GM18520 (cell line): ENCODE measurements at regions not wholly inside any gene's neighbourhood (a gene's known extent, or its start where the extent isn't known, plus 50 kb on each side); places are given as distances from the start of the nearest gene placed in this dataset.
"Not testable (repeated sequence)": the region's sequence is repeated elsewhere in the genome, so short reads cannot be mapped to it uniquely, and the experiment has no call there.

Experiments
- ATAC-seq: cut with Tn5 transposase; IDR thresholded peaks from one replicate; pipeline ENCODE4 v1.9.1; 2021; ENCODE audit not compliant: unreplicated experiment

DNA sequence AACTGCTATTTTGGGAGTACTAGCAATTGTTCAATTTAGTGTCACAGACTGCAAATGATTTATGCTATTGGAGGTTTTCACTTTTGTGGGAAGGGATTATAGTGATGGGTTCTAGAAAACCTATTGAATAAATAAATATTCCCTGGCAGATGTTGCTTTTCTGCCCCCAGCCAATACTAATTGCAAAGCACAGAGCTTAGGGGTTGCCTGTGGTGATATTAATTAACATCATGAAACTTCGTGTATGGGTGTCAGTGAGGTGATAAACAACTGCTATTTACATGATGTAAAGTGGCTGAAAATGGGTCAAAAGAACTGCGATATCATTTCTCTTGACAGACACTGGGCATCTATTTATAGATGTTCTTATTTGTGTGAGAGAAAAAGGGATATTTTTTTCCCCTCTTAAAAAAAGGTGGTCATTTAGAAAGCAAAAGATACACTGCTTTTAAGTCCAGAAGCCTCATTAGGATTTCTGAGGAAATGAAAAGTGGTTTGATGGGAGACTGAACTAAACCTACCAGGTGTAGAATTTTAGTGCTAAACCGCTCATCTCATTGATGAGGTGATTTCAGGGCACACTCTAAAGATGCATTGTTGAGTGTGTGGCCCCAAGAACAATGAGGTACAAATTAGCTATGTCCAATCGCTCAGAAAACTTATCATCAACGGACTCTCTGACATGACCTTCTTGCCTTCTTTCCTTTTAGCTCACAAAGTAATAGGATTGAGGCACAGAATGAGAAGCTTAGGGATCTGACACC is 116.7 kb upstream of the CHST9 start:
- ATAC-seq: no peak

GRCh38 chr18:27298214-27298804 is 113.2 kb upstream of the CHST9 start:
- no peak for ATAC-seq

DNA sequence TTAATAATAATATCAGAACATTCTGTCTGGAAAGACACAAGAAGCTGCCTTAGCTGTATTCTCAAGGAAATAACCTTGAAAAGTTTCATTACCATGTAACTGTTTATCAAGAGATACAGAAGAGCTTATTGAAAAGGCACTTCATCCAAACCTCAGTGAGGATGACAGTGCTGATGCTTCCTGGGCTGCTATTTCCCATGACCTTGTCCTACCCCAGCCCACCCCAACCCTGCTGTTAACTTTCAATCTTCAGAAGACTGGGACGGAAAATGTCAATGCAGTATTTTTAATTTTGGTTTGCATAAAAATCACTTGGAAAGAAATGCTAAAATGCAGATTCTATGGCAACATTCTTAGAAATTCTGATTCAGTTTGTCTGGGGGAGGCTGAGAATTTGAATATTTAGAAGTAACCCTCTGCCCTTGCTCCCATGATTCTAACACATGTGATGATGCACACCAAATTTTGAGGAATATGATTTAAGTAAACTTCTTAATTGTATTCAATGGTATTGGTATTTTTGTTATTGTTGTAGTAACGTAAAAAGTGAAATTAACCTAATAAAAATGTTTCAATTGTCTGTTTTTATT is 101.0 kb upstream of the CHST9 start:
- not testable (repeated sequence) for ATAC-seq

DNA sequence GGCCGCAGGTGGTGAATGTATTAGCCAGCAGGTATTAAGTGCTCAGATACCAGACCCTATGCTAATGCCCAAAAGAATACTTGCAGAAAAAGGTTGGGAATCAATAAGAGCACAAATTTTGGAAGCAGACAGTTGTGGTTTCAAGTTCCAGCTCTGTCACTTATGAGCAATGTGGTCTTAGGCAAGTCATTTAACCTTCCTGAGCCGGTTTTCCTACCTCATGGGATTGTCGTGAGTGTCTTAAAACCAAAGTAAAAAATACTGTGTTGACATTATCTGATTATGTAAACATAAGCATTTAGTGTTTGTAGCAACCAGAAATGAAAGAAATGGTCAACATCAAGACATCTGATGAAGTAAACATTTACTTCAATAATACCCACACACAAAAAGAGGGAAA is 93.0 kb upstream of the CHST9 start:
- ATAC-seq: no peak

DNA sequence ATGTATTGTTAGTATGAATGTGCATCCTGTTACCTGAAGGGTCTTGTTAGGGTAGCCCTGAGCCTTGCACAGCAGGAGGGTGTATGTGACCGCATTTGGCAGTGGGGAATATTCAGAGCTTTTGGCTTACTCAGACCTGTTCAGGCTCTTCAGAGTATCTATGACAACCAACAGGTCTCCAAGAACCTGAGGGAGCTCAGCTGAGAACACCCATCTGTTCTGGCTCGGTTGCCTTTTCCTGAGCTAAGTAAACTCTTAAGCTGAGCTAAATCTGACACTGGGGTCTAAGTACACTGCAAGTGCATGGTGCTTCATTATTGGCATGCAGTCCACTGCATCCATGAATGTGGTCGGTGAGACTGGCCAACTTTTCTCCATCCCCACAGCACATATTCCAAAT is 92.4 kb upstream of the CHST9 start:
- no peak for ATAC-seq

DNA sequence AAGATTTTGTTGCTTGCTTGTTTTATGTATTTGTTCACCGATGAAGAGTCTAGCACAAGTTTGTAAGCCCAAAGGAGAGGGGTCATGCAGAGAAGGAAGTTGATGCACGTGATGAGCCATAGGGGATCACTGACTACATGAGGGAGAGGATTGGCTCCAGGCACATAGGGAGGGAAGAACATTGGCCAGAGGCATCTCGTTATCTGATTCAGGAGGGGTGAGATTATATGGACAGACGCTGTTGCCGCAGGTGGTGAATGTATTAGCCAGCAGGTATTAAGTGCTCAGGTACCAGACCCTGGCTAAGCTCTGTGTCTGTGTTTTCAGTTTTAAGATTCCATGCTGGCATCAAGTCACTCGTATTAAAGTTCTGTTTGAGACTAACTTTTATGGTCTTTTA is 91.8 kb upstream of the CHST9 start:
- no peak for ATAC-seq

DNA sequence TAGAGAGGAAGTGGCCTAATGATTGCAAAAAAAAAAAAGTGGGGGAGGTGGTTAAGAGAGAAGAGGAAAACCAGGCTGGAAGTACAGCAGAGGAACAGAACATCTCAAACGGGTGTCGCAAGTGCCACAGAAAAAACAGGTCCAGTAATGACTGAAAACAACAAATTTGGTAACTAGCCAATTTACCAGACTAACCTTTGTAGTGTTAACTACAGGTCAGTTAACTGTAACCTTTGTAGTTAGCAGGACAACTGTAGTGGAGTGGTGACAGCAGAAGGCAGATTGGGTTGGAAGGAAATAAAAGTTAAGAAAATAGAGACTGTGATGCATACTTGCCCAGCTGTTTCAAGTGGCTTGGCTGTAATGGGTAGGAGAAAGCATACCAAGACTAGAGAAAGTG is 91.4 kb upstream of the CHST9 start:
- ATAC-seq: no peak

- ATAC-seq: no peak
Measured at GRCh38 chr18:27274901-27275300, 89.8 kb upstream of the CHST9 start.

GRCh38 chr18:27270508-27270907 is 85.4 kb upstream of the CHST9 start:
- no peak for ATAC-seq

DNA sequence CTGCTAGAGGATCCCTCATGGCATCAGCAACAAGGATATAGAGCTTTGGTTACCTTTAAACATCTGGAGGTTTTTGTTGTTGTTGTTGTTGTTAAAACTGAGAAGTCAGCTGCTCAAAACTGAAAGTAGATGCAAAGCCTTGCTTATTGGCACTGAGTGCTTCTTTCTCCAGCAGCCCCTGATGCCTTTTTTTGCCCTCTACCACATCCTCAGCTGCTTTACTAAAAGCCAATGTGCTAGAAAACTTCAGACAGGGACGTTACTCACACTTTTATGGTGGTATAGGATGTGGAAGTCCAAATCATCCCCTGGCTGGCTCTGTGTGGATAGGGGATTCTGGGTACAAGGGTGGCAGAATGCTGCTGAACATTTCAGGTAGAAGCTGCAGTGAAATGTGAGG is 78.3 kb upstream of the CHST9 start:
- ATAC-seq: no peak

DNA sequence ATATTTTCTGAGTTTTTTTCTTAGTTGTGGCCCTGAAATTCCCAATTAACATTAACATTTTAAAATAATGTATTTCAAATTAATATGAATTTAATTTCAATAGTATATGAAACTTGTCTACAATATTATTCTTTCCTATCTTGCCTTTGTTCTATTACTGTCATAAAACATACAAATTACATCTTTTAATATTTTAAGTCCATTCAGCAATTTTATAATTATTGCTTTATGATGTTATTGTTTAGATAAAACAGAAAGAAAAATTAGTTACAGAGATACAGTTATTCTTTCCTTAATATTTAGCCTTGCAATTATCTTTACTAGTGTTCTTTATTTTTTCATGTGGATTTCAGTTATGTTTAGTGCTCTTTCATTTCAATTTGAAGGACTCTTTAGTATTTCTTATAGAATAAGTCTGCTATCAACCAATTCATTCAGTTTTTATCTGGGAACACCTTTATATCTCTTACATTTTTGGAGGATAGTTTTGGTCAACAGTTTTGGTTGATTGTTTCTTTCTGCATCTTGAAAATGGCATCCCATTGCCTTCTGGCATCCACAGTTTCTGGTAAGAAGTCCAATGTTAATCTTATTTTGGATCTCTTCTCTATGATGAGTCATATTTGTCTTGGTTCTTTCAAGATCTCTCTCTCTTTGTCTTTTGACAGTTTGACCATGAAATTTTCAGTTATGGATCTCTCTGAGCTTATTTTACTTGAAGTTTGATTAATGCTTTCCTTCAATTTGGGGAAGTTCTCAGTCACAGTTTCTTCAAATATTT is 76.9 kb upstream of the CHST9 start:
- ATAC-seq: no peak

DNA sequence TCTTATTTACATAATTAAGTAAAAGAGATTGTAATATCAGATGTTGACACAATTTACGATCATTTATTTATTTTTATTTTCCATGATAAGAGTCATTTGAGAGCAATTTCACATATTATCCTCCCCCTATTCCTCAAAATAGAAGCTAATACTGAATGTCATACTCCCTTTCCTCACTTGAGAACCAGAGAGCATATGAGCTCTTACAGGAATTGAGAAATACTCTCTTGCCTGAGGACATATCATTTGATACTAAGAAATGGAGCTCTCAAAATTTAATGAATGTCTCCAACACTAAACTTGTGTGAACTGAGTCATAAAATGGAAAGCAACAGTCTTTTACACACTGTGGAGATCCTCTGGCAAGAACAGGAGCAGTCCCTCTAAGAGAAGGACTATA is 68.5 kb upstream of the CHST9 start:
- no peak for ATAC-seq

DNA sequence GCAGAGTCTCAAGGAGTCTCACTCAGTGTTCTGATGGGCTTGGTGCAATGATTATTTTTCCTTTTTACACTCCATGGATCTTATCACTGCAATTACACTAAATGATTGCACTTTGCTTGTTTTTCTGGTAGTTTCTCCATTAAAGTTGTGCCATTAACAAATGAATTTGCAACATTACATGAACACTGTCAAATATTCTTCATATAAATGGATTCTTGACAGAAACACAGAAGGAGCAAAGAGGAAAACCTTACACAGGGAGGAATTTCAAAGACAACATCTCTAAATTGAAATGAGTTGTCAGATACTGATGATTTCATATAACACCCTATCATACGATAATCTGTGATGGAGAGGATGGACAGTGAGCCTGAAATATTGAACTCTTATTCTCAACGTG is 65.4 kb upstream of the CHST9 start:
- ATAC-seq: no peak

DNA sequence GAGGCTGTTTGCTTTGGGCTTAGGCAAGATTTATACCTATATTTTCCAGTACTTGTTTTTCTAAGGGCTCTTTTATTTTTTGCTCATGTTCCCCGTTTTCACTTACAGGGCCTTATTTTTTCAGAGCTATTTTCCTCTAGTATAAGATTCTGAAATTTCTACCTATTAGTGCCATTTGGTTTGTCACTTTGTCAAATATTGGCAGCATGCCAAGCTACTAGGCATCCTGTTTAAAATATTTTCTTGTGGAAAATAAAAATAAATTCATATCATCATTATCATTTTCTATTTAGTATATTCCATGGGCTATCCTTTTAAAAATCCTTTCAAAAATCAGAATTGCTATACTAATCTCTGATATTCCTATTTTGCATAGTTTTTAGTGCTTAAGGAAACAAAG is 64.8 kb upstream of the CHST9 start:
- ATAC-seq: no peak

DNA sequence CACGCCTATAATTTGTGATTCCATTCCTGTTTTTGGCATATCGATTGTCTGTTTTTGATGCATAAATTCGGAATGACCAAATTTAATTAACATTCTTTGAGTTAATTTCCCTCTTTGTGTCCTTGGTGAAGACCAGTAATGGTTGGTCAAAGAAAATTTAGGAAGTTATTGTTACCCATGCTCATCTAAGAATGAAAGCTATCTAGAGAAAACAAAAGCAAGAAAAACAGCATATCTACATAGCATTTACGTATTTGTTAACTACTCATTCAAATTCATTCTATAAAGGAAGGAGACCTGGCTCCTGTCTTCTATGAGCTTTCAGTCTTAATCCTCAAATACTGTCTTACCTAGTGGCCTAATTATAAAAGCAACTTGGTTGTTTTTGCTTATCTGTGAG is 59.2 kb upstream of the CHST9 start:
- no peak for ATAC-seq

GRCh38 chr18:27242392-27243047 is 57.4 kb upstream of the CHST9 start:
- ATAC-seq: no peak

- ATAC-seq: no peak
Measured at GRCh38 chr18:27240383-27240782, 55.3 kb upstream of the CHST9 start.

DNA sequence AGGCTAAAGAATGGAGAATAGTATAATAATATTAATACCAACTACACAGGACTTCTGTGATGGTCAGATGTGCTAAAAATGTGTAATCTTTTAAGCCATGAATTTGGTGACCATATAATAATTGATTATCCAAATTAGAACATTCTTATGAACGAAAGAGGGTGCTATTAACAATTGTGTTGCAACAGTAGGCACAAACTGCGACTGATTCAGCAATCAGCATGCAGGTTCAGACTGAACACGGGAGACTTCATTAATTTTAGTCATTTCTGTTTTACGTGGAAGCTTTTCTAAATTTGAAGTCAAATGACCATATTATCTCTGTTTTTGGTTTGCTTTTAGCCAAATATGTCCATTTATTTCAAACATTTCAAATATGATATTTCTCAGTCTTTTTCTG is 54.6 kb upstream of the CHST9 start:
- ATAC-seq: no peak

- no peak for ATAC-seq
Measured at GRCh38 chr18:27235218-27235870, 50.2 kb upstream of the CHST9 start.
